Hepatocyte (in vitro differentiated cells): ENCODE measurements at regions not wholly inside any gene's neighbourhood (a gene's known extent, or its start where the extent isn't known, plus 50 kb on each side); places are given as distances from the start of the nearest gene placed in this dataset.

Experiments used
- EZH2 ChIP-seq: fragments of 200-600 bp; sonication (generic); IDR thresholded peaks from 2 replicates; pipeline ENCODE4 v1.6.1; 2016; ENCODE audit warnings: antibody characterized with exemption, mild to moderate bottlenecking, borderline replicate concordance
- EZH2phosphoT487 ChIP-seq: fragments of 200-600 bp; sonication (generic); IDR thresholded peaks from one replicate; pipeline ENCODE4 v1.6.1; 2018; ENCODE audit warnings: antibody characterized with exemption, mild to moderate bottlenecking, low read depth, moderate library complexity; ENCODE audit not compliant: unreplicated experiment, severe bottlenecking
- TF ChIP-seq, protein P1 (sequence below): fragments of 200-600 bp; sonication (generic); IDR thresholded peaks from 2 replicates; pipeline ENCODE4 v1.5.1; 2016; ENCODE audit warnings: antibody characterized with exemption, mild to moderate bottlenecking; ENCODE audit not compliant: poor library complexity

DNA sequence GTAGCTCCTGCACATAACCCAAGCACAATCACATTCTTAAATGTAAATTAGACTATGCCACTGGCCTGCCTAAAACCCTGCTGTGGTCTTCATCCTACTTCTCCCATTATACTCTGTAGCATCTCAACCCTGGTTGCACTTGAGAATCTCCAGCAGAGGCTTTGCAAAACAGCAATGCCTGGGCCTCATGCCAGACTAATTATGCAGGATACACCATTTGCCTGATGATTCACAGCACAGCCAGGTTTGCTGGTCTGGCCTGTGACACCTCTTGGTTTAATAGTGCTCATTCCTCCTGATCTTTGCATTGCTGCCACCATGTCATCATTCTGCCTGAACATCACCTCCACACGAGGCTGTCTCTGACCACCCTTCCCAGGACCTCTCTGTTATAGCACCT, 491.9 kb upstream of the TOM1L1 start:
- TF ChIP-seq, protein P1, sequence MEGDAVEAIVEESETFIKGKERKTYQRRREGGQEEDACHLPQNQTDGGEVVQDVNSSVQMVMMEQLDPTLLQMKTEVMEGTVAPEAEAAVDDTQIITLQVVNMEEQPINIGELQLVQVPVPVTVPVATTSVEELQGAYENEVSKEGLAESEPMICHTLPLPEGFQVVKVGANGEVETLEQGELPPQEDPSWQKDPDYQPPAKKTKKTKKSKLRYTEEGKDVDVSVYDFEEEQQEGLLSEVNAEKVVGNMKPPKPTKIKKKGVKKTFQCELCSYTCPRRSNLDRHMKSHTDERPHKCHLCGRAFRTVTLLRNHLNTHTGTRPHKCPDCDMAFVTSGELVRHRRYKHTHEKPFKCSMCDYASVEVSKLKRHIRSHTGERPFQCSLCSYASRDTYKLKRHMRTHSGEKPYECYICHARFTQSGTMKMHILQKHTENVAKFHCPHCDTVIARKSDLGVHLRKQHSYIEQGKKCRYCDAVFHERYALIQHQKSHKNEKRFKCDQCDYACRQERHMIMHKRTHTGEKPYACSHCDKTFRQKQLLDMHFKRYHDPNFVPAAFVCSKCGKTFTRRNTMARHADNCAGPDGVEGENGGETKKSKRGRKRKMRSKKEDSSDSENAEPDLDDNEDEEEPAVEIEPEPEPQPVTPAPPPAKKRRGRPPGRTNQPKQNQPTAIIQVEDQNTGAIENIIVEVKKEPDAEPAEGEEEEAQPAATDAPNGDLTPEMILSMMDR, result no peak
- TF ChIP-seq EZH2, result no peak
- TF ChIP-seq EZH2phosphoT487, result no peak
